OCI-LY1 (cell line): ENCODE measurements at regions not wholly inside any gene's neighbourhood (a gene's known extent, or its start where the extent isn't known, plus 50 kb on each side); places are given as distances from the start of the nearest gene placed in this dataset.

Source experiments
- H2AFZ ChIP-seq: fragments of 200-600 bp; sonication (generic), shearing (Covaris generic); 2 replicates; pipeline ENCODE4 v1.6.0; 2014; ENCODE audit warnings: antibody characterized with exemption, mild to moderate bottlenecking, low read length
- H3F3A ChIP-seq: fragments of 200-600 bp; sonication (generic), shearing (Covaris generic); 2 replicates; pipeline ENCODE4 v1.6.0; 2014; ENCODE audit warnings: mild to moderate bottlenecking, antibody characterized with exemption, low read length, moderate library complexity; ENCODE audit not compliant: insufficient read depth
- H3K27ac ChIP-seq: fragments of 200-600 bp; sonication (generic); 2 replicates; pipeline ENCODE4 v1.5.1; 2014; ENCODE audit warnings: low read length, mixed run types, mild to moderate bottlenecking, low read depth; ENCODE audit not compliant: poor library complexity, severe bottlenecking
- H3K27me3 ChIP-seq: fragments of 200-600 bp; sonication (generic); 2 replicates; pipeline ENCODE4 v1.6.0; 2014; ENCODE audit warnings: antibody characterized with exemption, mild to moderate bottlenecking, low read length, moderate library complexity; ENCODE audit not compliant: insufficient read depth
- H3K36me3 ChIP-seq: fragments of 200-600 bp; sonication (generic); 2 replicates; pipeline ENCODE4 v1.6.1; 2014; ENCODE audit warnings: mild to moderate bottlenecking, antibody characterized with exemption, low read length, moderate library complexity, mixed read lengths; ENCODE audit not compliant: insufficient read depth
- H3K4me1 ChIP-seq: fragments of 200-600 bp; sonication (generic); 2 replicates; pipeline ENCODE4 v1.5.1; 2014; ENCODE audit warnings: mild to moderate bottlenecking, low read length, moderate library complexity; ENCODE audit not compliant: insufficient read depth, severe bottlenecking
- H3K4me2 ChIP-seq: fragments of 200-600 bp; sonication (generic), shearing (Covaris generic); 2 replicates; pipeline ENCODE4 v1.6.1; 2014; ENCODE audit warnings: low read length
- H3K4me3 ChIP-seq: fragments of 200-600 bp; sonication (generic); 2 replicates; pipeline ENCODE4 v1.5.1; 2014; ENCODE audit warnings: low read length, low read depth, mild to moderate bottlenecking, mixed read lengths; ENCODE audit not compliant: poor library complexity, severe bottlenecking
- H3K79me2 ChIP-seq: fragments of 200-600 bp; shearing (Covaris generic); 2 replicates; pipeline ENCODE4 v1.6.1; 2016; ENCODE audit warnings: mixed run types, low read length, mixed read lengths; ENCODE audit not compliant: insufficient read depth
- H3K9ac ChIP-seq: fragments of 200-600 bp; sonication (generic), shearing (Covaris generic); 2 replicates; pipeline ENCODE4 v1.6.1; 2014; ENCODE audit warnings: mild to moderate bottlenecking, low read length, mixed read lengths
- H3K9me2 ChIP-seq: fragments of 200-600 bp; sonication (generic), shearing (Covaris generic); 2 replicates; pipeline ENCODE4 v1.6.1; 2014; ENCODE audit warnings: low read depth, mild to moderate bottlenecking, low read length, mixed read lengths
- H3K9me3 ChIP-seq: fragments of 200-600 bp; shearing (Covaris generic); 2 replicates; pipeline ENCODE4 v1.6.1; 2014; ENCODE audit warnings: low read length, mixed read lengths
- H4K20me1 ChIP-seq: fragments of 200-600 bp; sonication (generic), shearing (Covaris generic); 2 replicates; pipeline ENCODE4 v1.6.0; 2016; ENCODE audit warnings: mild to moderate bottlenecking, low read length; ENCODE audit not compliant: insufficient read depth
- EZH2 ChIP-seq: fragments of 200-600 bp; sonication (generic), shearing (Covaris generic); IDR thresholded peaks from 2 replicates; pipeline ENCODE4 v1.8.0; 2017; ENCODE audit warnings: borderline replicate concordance, mixed run types, mild to moderate bottlenecking, antibody characterized with exemption, low read length, moderate library complexity, mixed read lengths
- TF ChIP-seq, protein P1 (sequence below): fragments of 200-600 bp; sonication (generic), shearing (Covaris generic); IDR thresholded peaks from 2 replicates; pipeline ENCODE4 v1.5.1; 2017; ENCODE audit warnings: mild to moderate bottlenecking, antibody characterized with exemption, low read length, moderate library complexity, mixed read lengths

DNA sequence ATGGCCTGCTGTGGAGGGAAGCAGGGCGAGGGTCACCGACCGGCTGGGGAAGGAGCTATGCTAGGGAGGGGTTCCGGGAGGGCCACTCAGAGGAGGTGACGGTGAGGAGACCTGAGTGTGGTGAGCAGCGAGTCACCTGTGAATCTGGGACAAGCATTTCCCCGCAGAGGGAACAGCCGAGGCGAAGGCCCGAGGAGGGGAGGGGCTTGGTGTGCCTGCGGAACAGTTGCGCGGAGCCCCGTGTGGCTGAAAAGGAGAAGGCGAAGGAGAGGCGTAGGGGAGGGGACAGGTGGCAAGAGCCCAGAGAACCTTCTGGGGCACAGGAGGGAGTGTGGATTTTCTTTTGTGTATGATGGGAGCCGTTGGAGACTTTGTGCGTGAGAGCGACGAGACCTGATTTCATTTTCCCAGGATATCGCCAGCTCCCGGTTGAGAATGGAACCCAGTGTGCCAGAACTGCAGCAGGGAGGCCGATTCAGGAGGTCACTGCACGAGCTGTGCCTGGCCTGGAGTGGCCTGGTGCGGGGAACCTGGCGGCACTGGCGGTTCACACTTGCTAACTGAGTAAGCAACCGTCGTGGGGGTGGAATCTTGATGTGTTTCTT, 117.7 kb upstream of the ZNF507 start:
- Histone ChIP-seq H3K4me3 (no peak overlapping the region), H4K20me1 (no peaks in the 10 kb centered on the region), H3K79me2 (no peaks in the 10 kb centered on the region), H3K27me3 (no peaks in the 10 kb centered on the region), H3K4me1 (no peaks in the 10 kb centered on the region), H3K27ac (no peak overlapping the region), H3K4me2 (no peak overlapping the region), H3K9me2 (no peaks in the 10 kb centered on the region), H3K9ac (no peak overlapping the region), H3F3A (no peaks in the 10 kb centered on the region), H2AFZ (no peak overlapping the region), H3K9me3 (no peaks in the 10 kb centered on the region), H3K36me3 (no peaks in the 10 kb centered on the region)
- TF ChIP-seq EZH2, result no peak
- TF ChIP-seq, protein P1, sequence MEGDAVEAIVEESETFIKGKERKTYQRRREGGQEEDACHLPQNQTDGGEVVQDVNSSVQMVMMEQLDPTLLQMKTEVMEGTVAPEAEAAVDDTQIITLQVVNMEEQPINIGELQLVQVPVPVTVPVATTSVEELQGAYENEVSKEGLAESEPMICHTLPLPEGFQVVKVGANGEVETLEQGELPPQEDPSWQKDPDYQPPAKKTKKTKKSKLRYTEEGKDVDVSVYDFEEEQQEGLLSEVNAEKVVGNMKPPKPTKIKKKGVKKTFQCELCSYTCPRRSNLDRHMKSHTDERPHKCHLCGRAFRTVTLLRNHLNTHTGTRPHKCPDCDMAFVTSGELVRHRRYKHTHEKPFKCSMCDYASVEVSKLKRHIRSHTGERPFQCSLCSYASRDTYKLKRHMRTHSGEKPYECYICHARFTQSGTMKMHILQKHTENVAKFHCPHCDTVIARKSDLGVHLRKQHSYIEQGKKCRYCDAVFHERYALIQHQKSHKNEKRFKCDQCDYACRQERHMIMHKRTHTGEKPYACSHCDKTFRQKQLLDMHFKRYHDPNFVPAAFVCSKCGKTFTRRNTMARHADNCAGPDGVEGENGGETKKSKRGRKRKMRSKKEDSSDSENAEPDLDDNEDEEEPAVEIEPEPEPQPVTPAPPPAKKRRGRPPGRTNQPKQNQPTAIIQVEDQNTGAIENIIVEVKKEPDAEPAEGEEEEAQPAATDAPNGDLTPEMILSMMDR, result no peak

DNA sequence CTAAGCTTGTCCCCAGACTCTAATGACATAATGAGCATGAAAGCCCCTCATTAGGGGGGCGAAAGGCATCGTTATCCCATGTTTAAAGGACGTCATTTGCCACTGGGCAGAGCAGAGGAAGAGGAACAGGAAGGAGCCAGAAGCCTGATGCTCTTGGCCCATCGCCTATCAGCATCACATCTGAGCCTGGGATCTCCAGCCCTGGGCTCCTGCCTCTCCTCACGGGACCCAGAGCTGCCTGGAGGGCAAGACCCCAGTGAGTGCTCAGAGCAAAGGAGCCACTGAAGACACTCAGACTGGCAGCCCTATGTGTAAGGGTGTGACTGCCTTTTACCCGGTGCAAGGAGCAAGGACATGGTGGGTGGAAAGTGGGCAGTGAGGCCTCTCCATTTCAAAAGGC, 115.0 kb upstream of the ZNF507 start:
- no peaks in the 10 kb centered on the region for H3K9me3 ChIP-seq
- H3K36me3 ChIP-seq, result no peaks in the 10 kb centered on the region
- no peak overlapping the region for H2AFZ ChIP-seq
- H3K27ac ChIP-seq, result no peak overlapping the region
- no peaks in the 10 kb centered on the region for H3F3A ChIP-seq
- TF ChIP-seq EZH2, result no peak
- TF ChIP-seq, protein P1, result no peak
- H3K4me1 ChIP-seq, result no peaks in the 10 kb centered on the region
- H3K9ac ChIP-seq, result no peak overlapping the region
- no peaks in the 10 kb centered on the region for H3K27me3 ChIP-seq
- no peaks in the 10 kb centered on the region for H4K20me1 ChIP-seq
- H3K4me3 ChIP-seq, result no peak overlapping the region
- H3K79me2 ChIP-seq, result no peaks in the 10 kb centered on the region
- no peaks in the 10 kb centered on the region for H3K9me2 ChIP-seq
- H3K4me2 ChIP-seq, result no peak overlapping the region

DNA sequence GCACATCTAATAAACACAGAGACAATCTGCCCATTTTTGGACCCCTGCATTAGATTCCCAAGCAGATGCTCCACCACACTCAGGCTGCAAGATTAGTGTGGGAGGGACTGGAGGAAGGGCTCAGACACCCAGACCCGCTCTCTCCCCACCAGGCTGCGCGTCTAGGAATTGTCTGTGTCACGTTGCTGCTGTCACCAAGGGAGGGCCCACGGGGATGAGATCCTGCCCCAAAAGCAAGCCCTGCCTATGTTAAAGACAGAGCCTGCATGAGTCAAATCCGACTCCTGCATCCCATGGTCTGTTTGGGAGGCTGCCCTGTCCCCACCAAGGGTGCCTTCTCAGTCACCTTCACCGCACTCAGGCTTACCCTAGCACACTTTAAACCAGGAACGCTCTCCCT, 114.4 kb upstream of the ZNF507 start:
- H3K4me3 ChIP-seq, result no peak overlapping the region
- no peak overlapping the region for H3K27ac ChIP-seq
- no peaks in the 10 kb centered on the region for H3K79me2 ChIP-seq
- TF ChIP-seq, protein P1, result no peak
- TF ChIP-seq EZH2, result no peak
- H2AFZ ChIP-seq, result no peak overlapping the region
- H3K9me3 ChIP-seq, result no peaks in the 10 kb centered on the region
- no peaks in the 10 kb centered on the region for H3K36me3 ChIP-seq
- no peaks in the 10 kb centered on the region for H3K4me1 ChIP-seq
- H3K9me2 ChIP-seq, result no peaks in the 10 kb centered on the region
- no peaks in the 10 kb centered on the region for H3F3A ChIP-seq
- no peak overlapping the region for H3K9ac ChIP-seq
- 0 out of 2 replicates have a peak, but pooled peaks cover 5% of the 10 kb centered on the region for H3K27me3 ChIP-seq
- no peaks in the 10 kb centered on the region for H4K20me1 ChIP-seq
- no peak overlapping the region for H3K4me2 ChIP-seq
